ENCODE measurements at regions not wholly inside any gene's neighbourhood (a gene's known extent, or its start where the extent isn't known, plus 50 kb on each side); places are given as distances from the start of the nearest gene placed in this dataset.
"Not testable (repeated sequence)": the region's sequence is repeated elsewhere in the genome, so short reads cannot be mapped to it uniquely, and the experiment has no call there.

GRCh38 chr13:70747262-70747661 lies 639.0 kb upstream of the KLHL1 start:
- Histone ChIP-seq H3K27me3 (ENCODE audit: control insufficient read depth in 2 of 2, insufficient read depth in 2 of 2, low read length in 2 of 2) (no peaks in the 10 kb centered on the region), H4K20me1 (replicated peaks; ENCODE audit: control insufficient read depth, extremely low read depth, insufficient read depth, low read length) (no peaks in the 10 kb centered on the region), H2AFZ (ENCODE audit: low read depth, low read length) (no peak overlapping the region), H3K36me3 (ENCODE audit: control insufficient read depth in 2 of 2, extremely low read depth in 1 of 2, insufficient read depth in 2 of 2, low read length in 2 of 2) (no peaks in the 10 kb centered on the region), H3K4me1 (ENCODE audit: control insufficient read depth, extremely low read depth, insufficient read depth, low read length) (no peaks in the 10 kb centered on the region), H3K79me2 (ENCODE audit: control insufficient read depth, insufficient read depth, low read length) (no peaks in the 10 kb centered on the region), H3K9me3 (replicated peaks; ENCODE audit: control insufficient read depth, insufficient read depth, low read length) (no peaks in the 10 kb centered on the region), H3K9me1 (replicated peaks; ENCODE audit: control insufficient read depth, extremely low read depth, insufficient read depth, low read length) (no peaks in the 10 kb centered on the region), H3K4me2 (ENCODE audit: insufficient read depth, low read length) (no peak overlapping the region), H3K9ac (replicated peaks; ENCODE audit: extremely low read depth, insufficient read depth, low read length) (no peak overlapping the region), H3K27ac (ENCODE audit: insufficient read depth, low read depth, low read length) (no peak overlapping the region), H3K4me3 (replicated peaks in 1 of 3; ENCODE audit: insufficient read depth in 1 of 3, low read depth in 1 of 3, low read length in 3 of 3) (no peak overlapping the region)
- POLR2A ChIA-PET = no interaction called here
- FAIRE-seq = no peak
- no TSS peak for BruUV-seq (replicated peaks)
- DNase-seq (ENCODE audit: low read depth, low spot score) = no peak
- no peak for TF ChIP-seq POLR2AphosphoS5 (IDR thresholded peaks at IDR 0.05; ENCODE audit: insufficient read depth, low read depth, low read length)
- TF ChIP-seq JUN (IDR thresholded peaks at IDR 0.05; ENCODE audit: borderline replicate concordance, insufficient read depth, insufficient read length, low read depth) = no peak
- TF ChIP-seq EZH2 (IDR thresholded peaks at IDR 0.05; ENCODE audit: borderline replicate concordance, low read depth, low read length, severe bottlenecking) = no peak
- no peak for TF ChIP-seq FOS (IDR thresholded peaks at IDR 0.05; ENCODE audit: borderline replicate concordance, insufficient read depth, low read length)
- no peak for TF ChIP-seq GATA2 (IDR thresholded peaks at IDR 0.05; ENCODE audit: insufficient read depth, insufficient read length, low read depth, low read length)
- no peak for TF ChIP-seq CTCF (IDR thresholded peaks at IDR 0.05; ENCODE audit: extremely low read depth in 1 of 2, insufficient read depth in 1 of 2, low read depth in 1 of 2, low read length in 2 of 2)
- no peak for TF ChIP-seq POLR2A (IDR thresholded peaks at IDR 0.05; ENCODE audit: low read depth, low read length)
- TF ChIP-seq MYC (IDR thresholded peaks at IDR 0.05; ENCODE audit: low read depth, low read length) = no peak
- no peak for TF ChIP-seq MAX (IDR thresholded peaks at IDR 0.05; ENCODE audit: insufficient read depth, insufficient read length)
- CTCF ChIA-PET = interaction anchor here (1.0 kb wide), 1 partner anchor 8 kb away, joined by 3 read pairs; no protein-coding TSS in a partner anchor
- dilution Hi-C loops (cut with MboI; ENCODE audit: extremely low pct_ligation_motif_present, low sequenced_read_pairs) (no loop called here), intact Hi-C loops (cut with micrococcal nuclease) (no loop called here)

DNA sequence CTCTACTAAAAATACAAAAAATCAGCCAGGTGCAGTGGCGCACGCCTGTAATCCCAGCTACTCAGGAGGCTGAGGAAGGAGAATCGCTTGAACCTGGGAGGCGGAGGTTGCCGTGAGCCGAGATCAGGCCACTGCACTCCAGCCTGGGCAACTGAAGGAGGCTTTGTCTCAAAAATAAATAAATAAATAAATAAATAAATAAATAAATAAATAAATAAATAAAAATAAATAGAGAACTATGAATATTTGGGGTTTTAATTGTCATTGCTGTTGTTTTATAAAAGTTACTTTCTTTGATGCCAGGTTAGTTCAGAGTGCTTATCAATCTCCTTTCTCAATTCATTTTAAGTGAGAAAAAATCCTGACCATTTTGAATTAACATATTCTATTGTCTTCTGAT lies 638.2 kb upstream of the KLHL1 start:
- DNase-seq (ENCODE audit: low read depth, low spot score); H3K79me2 ChIP-seq (ENCODE audit: control insufficient read depth, insufficient read depth, low read length); intact Hi-C loops (cut with micrococcal nuclease); H3K4me3 ChIP-seq (replicated peaks in 1 of 3; ENCODE audit: insufficient read depth in 1 of 3, low read depth in 1 of 3, low read length in 3 of 3); dilution Hi-C loops (cut with MboI; ENCODE audit: extremely low pct_ligation_motif_present, low sequenced_read_pairs); H3K4me2 ChIP-seq (ENCODE audit: insufficient read depth, low read length); H3K4me1 ChIP-seq (ENCODE audit: control insufficient read depth, extremely low read depth, insufficient read depth, low read length); BruUV-seq (replicated peaks); FAIRE-seq; H3K9me1 ChIP-seq (replicated peaks; ENCODE audit: control insufficient read depth, extremely low read depth, insufficient read depth, low read length); H3K9ac ChIP-seq (replicated peaks; ENCODE audit: extremely low read depth, insufficient read depth, low read length); H3K36me3 ChIP-seq (ENCODE audit: control insufficient read depth in 2 of 2, extremely low read depth in 1 of 2, insufficient read depth in 2 of 2, low read length in 2 of 2); H3K9me3 ChIP-seq (replicated peaks; ENCODE audit: control insufficient read depth, insufficient read depth, low read length); POLR2A ChIA-PET; H4K20me1 ChIP-seq (replicated peaks; ENCODE audit: control insufficient read depth, extremely low read depth, insufficient read depth, low read length); H3K27ac ChIP-seq (ENCODE audit: insufficient read depth, low read depth, low read length); H2AFZ ChIP-seq (ENCODE audit: low read depth, low read length); H3K27me3 ChIP-seq (ENCODE audit: control insufficient read depth in 2 of 2, insufficient read depth in 2 of 2, low read length in 2 of 2): not testable (repeated sequence)
- CTCF ChIA-PET = interaction anchor here (0.6 kb wide), 1 partner anchor 292 kb away, joined by 3 read pairs; no protein-coding TSS in a partner anchor
